GM23338 (cell line): ENCODE measurements at regions not wholly inside any gene's neighbourhood (a gene's known extent, or its start where the extent isn't known, plus 50 kb on each side); places are given as distances from the start of the nearest gene placed in this dataset.

Source experiments
- CREB1 ChIP-seq: fragments of 250-450 bp; sonication (Bioruptor Pico); IDR thresholded peaks from 2 replicates; pipeline ENCODE4 v1.5.0; 2020; ENCODE audit warnings: low read depth, mild to moderate bottlenecking, moderate library complexity
- CTCF ChIP-seq, 2 experiments: fragments of 200-600 bp in 1 of 2; sonication (generic) in 1 of 2; conservative IDR thresholded peaks; 2 replicates each; pipeline versions ENCODE4 v1.5.1 to v1.6.1; 2016 to 2017; ENCODE audit warnings: antibody characterized with exemption in 2 of 2, low read depth in 2 of 2, mild to moderate bottlenecking in 2 of 2, moderate library complexity in 1 of 2
- EZH2 ChIP-seq: fragments of 200-600 bp; sonication (generic); IDR thresholded peaks from one replicate; pipeline ENCODE4 v1.8.0; 2017; ENCODE audit warnings: antibody characterized with exemption, mild to moderate bottlenecking, low read depth; ENCODE audit not compliant: unreplicated experiment
- EZH2phosphoT487 ChIP-seq: fragments of 200-600 bp; sonication (generic); IDR thresholded peaks from one replicate; pipeline ENCODE4 v1.8.1; 2018; ENCODE audit warnings: antibody characterized with exemption; ENCODE audit not compliant: unreplicated experiment
- JUNB ChIP-seq: IDR thresholded peaks from one replicate; pipeline ENCODE4 v1.6.1; 2016; ENCODE audit warnings: antibody characterized with exemption; ENCODE audit not compliant: unreplicated experiment
- NANOG ChIP-seq: IDR thresholded peaks from 2 replicates; pipeline ENCODE4 v1.6.1; 2016; ENCODE audit warnings: antibody characterized with exemption, borderline replicate concordance
- POLR2AphosphoS5 ChIP-seq: IDR thresholded peaks from 2 replicates; pipeline ENCODE4 v1.6.1; 2016; ENCODE audit warnings: antibody characterized with exemption, low read depth
- REST ChIP-seq: IDR thresholded peaks from one replicate; pipeline ENCODE4 v1.6.1; 2018; ENCODE audit warnings: antibody characterized with exemption; ENCODE audit not compliant: unreplicated experiment
- STAT1 ChIP-seq: IDR thresholded peaks from one replicate; pipeline ENCODE4 v1.6.1; 2016; ENCODE audit warnings: antibody characterized with exemption; ENCODE audit not compliant: unreplicated experiment
- ZNF114 ChIP-seq: fragments of 250-450 bp; sonication (Bioruptor Pico); IDR thresholded peaks from 2 replicates; pipeline ENCODE4 v1.5.0; 2020; ENCODE audit warnings: mild to moderate bottlenecking, moderate library complexity
- ZNF331 ChIP-seq: fragments of 250-450 bp; sonication (Bioruptor Pico); IDR thresholded peaks from 2 replicates; pipeline ENCODE4 v1.5.0; 2020; ENCODE audit warnings: low read depth, mild to moderate bottlenecking, moderate library complexity
- TF ChIP-seq, protein P1 (sequence below): fragments of 250-450 bp; sonication (Bioruptor Pico); IDR thresholded peaks from 2 replicates; pipeline ENCODE4 v1.5.0; 2020; ENCODE audit warnings: mild to moderate bottlenecking, moderate library complexity
- TF ChIP-seq, protein P2 (sequence below): IDR thresholded peaks from 2 replicates; pipeline ENCODE4 v1.6.1; 2016; ENCODE audit warnings: antibody characterized with exemption

DNA sequence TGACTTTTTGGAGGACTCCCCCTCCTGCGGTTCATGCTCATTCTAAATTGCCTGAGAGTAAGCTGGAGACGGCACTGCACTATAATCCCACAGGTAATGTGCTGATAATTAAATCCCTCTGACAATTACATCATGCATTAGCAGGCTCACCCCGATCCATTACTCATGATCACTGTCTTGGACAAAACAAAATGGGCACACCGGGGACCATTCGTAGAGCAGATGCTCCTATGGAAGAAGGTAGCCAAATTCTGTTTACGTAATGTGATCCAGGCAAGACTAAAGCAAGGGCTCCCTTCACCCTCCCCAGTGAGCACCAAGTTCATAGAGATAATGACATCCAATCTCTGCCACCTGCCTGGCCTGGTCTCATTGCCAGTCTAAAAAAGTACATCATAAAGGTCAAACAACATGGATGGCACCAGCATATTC lies 657.1 kb upstream of the SOX11 start:
- no peak for TF ChIP-seq CTCF (conservative IDR thresholded peaks at IDR 0.05; ENCODE audit: low read depth in 2 of 2)
- no peak for TF ChIP-seq EZH2
- TF ChIP-seq ZNF114 = no peak
- no peak for TF ChIP-seq EZH2phosphoT487
- no peak for TF ChIP-seq POLR2AphosphoS5
- TF ChIP-seq REST = no peak
- TF ChIP-seq JUNB = no peak
- TF ChIP-seq, protein P1, sequence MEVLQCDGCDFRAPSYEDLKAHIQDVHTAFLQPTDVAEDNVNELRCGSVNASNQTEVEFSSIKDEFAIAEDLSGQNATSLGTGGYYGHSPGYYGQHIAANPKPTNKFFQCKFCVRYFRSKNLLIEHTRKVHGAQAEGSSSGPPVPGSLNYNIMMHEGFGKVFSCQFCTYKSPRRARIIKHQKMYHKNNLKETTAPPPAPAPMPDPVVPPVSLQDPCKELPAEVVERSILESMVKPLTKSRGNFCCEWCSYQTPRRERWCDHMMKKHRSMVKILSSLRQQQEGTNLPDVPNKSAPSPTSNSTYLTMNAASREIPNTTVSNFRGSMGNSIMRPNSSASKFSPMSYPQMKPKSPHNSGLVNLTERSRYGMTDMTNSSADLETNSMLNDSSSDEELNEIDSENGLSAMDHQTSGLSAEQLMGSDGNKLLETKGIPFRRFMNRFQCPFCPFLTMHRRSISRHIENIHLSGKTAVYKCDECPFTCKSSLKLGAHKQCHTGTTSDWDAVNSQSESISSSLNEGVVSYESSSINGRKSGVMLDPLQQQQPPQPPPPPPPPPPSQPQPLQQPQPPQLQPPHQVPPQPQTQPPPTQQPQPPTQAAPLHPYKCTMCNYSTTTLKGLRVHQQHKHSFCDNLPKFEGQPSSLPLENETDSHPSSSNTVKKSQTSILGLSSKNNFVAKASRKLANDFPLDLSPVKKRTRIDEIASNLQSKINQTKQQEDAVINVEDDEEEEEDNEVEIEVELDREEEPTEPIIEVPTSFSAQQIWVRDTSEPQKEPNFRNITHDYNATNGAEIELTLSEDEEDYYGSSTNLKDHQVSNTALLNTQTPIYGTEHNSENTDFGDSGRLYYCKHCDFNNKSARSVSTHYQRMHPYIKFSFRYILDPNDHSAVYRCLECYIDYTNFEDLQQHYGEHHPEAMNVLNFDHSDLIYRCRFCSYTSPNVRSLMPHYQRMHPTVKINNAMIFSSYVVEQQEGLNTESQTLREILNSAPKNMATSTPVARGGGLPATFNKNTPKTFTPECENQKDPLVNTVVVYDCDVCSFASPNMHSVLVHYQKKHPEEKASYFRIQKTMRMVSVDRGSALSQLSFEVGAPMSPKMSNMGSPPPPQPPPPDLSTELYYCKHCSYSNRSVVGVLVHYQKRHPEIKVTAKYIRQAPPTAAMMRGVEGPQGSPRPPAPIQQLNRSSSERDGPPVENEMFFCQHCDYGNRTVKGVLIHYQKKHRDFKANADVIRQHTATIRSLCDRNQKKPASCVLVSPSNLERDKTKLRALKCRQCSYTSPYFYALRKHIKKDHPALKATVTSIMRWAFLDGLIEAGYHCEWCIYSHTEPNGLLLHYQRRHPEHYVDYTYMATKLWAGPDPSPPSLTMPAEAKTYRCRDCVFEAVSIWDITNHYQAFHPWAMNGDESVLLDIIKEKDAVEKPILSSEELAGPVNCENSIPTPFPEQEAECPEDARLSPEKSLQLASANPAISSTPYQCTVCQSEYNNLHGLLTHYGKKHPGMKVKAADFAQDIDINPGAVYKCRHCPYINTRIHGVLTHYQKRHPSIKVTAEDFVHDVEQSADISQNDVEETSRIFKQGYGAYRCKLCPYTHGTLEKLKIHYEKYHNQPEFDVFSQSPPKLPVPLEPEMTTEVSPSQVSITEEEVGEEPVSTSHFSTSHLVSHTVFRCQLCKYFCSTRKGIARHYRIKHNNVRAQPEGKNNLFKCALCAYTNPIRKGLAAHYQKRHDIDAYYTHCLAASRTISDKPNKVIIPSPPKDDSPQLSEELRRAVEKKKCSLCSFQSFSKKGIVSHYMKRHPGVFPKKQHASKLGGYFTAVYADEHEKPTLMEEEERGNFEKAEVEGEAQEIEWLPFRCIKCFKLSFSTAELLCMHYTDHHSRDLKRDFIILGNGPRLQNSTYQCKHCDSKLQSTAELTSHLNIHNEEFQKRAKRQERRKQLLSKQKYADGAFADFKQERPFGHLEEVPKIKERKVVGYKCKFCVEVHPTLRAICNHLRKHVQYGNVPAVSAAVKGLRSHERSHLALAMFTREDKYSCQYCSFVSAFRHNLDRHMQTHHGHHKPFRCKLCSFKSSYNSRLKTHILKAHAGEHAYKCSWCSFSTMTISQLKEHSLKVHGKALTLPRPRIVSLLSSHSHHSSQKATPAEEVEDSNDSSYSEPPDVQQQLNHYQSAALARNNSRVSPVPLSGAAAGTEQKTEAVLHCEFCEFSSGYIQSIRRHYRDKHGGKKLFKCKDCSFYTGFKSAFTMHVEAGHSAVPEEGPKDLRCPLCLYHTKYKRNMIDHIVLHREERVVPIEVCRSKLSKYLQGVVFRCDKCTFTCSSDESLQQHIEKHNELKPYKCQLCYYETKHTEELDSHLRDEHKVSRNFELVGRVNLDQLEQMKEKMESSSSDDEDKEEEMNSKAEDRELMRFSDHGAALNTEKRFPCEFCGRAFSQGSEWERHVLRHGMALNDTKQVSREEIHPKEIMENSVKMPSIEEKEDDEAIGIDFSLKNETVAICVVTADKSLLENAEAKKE (CRISPR knock-in tag) = no peak
- no peak for TF ChIP-seq CREB1 (CRISPR knock-in tag)
- TF ChIP-seq NANOG = no peak
- TF ChIP-seq STAT1 = no peak
- no peak for TF ChIP-seq ZNF331
- TF ChIP-seq, protein P2, sequence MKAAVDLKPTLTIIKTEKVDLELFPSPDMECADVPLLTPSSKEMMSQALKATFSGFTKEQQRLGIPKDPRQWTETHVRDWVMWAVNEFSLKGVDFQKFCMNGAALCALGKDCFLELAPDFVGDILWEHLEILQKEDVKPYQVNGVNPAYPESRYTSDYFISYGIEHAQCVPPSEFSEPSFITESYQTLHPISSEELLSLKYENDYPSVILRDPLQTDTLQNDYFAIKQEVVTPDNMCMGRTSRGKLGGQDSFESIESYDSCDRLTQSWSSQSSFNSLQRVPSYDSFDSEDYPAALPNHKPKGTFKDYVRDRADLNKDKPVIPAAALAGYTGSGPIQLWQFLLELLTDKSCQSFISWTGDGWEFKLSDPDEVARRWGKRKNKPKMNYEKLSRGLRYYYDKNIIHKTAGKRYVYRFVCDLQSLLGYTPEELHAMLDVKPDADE = no peak
